Mesenchymal stem cell (in vitro differentiated cells and primary cell): ENCODE measurements at regions not wholly inside any gene's neighbourhood (a gene's known extent, or its start where the extent isn't known, plus 50 kb on each side); places are given as distances from the start of the nearest gene placed in this dataset.

Experiments
- DNase-seq: peaks from one replicate; pipeline ENCODE4 v3.0.0-alpha.2; 2013
- H2AFZ ChIP-seq: one replicate; pipeline ENCODE4 v1.6.1; 2013; ENCODE audit warnings: low read depth, mild to moderate bottlenecking, control low read depth, inconsistent platforms, low read length, moderate library complexity
- H2AK5ac ChIP-seq: 2 replicates; pipeline ENCODE4 v1.6.1; 2013; ENCODE audit warnings: low read length, moderate library complexity, mild to moderate bottlenecking, inconsistent platforms; ENCODE audit not compliant: severe bottlenecking
- H2BK120ac ChIP-seq: one replicate; pipeline ENCODE4 v1.6.1; 2013; ENCODE audit warnings: low read depth, mild to moderate bottlenecking, inconsistent platforms, low read length, moderate library complexity
- H2BK12ac ChIP-seq, 2 experiments: one replicate each; pipeline ENCODE4 v1.6.1; 2013; ENCODE audit warnings: inconsistent platforms in 2 of 2, low read length in 2 of 2, mild to moderate bottlenecking in 2 of 2, moderate library complexity in 2 of 2, control low read depth in 1 of 2
- H2BK15ac ChIP-seq: one replicate; pipeline ENCODE4 v1.6.1; 2013; ENCODE audit warnings: mild to moderate bottlenecking, low read depth, inconsistent platforms; ENCODE audit not compliant: poor library complexity, severe bottlenecking
- H2BK5ac ChIP-seq: 2 replicates; pipeline ENCODE4 v1.6.1; 2013; ENCODE audit warnings: low read depth, mild to moderate bottlenecking, low read length, control low read depth, inconsistent platforms; ENCODE audit not compliant: poor library complexity, severe bottlenecking
- H3K14ac ChIP-seq, 2 experiments: one replicate each; pipeline ENCODE4 v1.6.1; 2013; ENCODE audit warnings: inconsistent platforms in 2 of 2, low read length in 2 of 2, control low read depth in 1 of 2, mild to moderate bottlenecking in 1 of 2, moderate library complexity in 1 of 2
- H3K18ac ChIP-seq, 2 experiments: one replicate each; pipeline ENCODE4 v1.6.1; 2013; ENCODE audit warnings: inconsistent platforms in 2 of 2, low read length in 2 of 2, control low read depth in 1 of 2, low read depth in 1 of 2, mild to moderate bottlenecking in 1 of 2
- H3K23ac ChIP-seq, 2 experiments: one replicate each; pipeline ENCODE4 v1.6.1; 2013; ENCODE audit warnings: inconsistent platforms in 2 of 2, low read length in 2 of 2, mild to moderate bottlenecking in 2 of 2, moderate library complexity in 2 of 2, control low read depth in 1 of 2
- H3K27ac ChIP-seq: 2 replicates; pipeline ENCODE4 v1.5.1; 2013; ENCODE audit warnings: mild to moderate bottlenecking, moderate library complexity, low read length, control low read depth, inconsistent platforms; ENCODE audit not compliant: poor library complexity, severe bottlenecking
- H3K27me3 ChIP-seq, 2 experiments: 2 replicates each; pipeline versions ENCODE4 v1.6.1 to v1.7.0; 2013; ENCODE audit warnings: low read length in 2 of 2, mild to moderate bottlenecking in 2 of 2, moderate library complexity in 2 of 2, control low read depth in 1 of 2, inconsistent platforms in 1 of 2; ENCODE audit not compliant: control insufficient read depth in 1 of 2, insufficient read depth in 1 of 2
- H3K36me3 ChIP-seq, 2 experiments: 2 replicates each; pipeline versions ENCODE4 v1.6.1 to v1.7.0; 2013; ENCODE audit warnings: low read length in 2 of 2, control low read depth in 1 of 2, inconsistent platforms in 1 of 2, low read depth in 1 of 2, mild to moderate bottlenecking in 1 of 2; ENCODE audit not compliant: insufficient read depth in 2 of 2, control insufficient read depth in 1 of 2
- H3K4ac ChIP-seq, 2 experiments: one replicate each; pipeline ENCODE4 v1.6.1; 2013; ENCODE audit warnings: inconsistent platforms in 2 of 2, low read length in 2 of 2, mild to moderate bottlenecking in 2 of 2, moderate library complexity in 2 of 2, control low read depth in 1 of 2, low read depth in 1 of 2
- H3K4me1 ChIP-seq: 2 replicates; pipeline ENCODE4 v1.6.1; 2013; ENCODE audit warnings: low read depth, low read length, control low read depth; ENCODE audit not compliant: control insufficient read depth, insufficient read depth
- H3K4me2 ChIP-seq: 2 replicates; pipeline ENCODE4 v1.6.1; 2013; ENCODE audit warnings: low read length, mild to moderate bottlenecking, inconsistent platforms; ENCODE audit not compliant: poor library complexity, severe bottlenecking
- H3K4me3 ChIP-seq, 2 experiments: 2 replicates each; pipeline versions ENCODE4 v1.5.1 to v1.7.0; 2013; ENCODE audit warnings: low read length in 2 of 2, mild to moderate bottlenecking in 2 of 2, control low read depth in 1 of 2, low read depth in 1 of 2; ENCODE audit not compliant: insufficient read depth in 1 of 2
- H3K79me1 ChIP-seq: replicated peaks from 2 replicates; pipeline ENCODE4 v1.6.1; 2013; ENCODE audit warnings: mild to moderate bottlenecking, control low read depth, low read length, inconsistent platforms; ENCODE audit not compliant: poor library complexity, severe bottlenecking
- H3K9ac ChIP-seq: 2 replicates; pipeline ENCODE4 v1.7.0; 2013; ENCODE audit warnings: mild to moderate bottlenecking, low read length, moderate library complexity
- H3K9me3 ChIP-seq: 2 replicates; pipeline ENCODE4 v1.7.0; 2013; ENCODE audit warnings: mild to moderate bottlenecking, low read length; ENCODE audit not compliant: control insufficient read depth
- H4K8ac ChIP-seq: one replicate; pipeline ENCODE4 v1.6.1; 2013; ENCODE audit warnings: inconsistent platforms, mild to moderate bottlenecking, low read length, moderate library complexity
- H4K91ac ChIP-seq: one replicate; pipeline ENCODE4 v1.6.1; 2013; ENCODE audit warnings: mild to moderate bottlenecking, low read length, inconsistent platforms
- WGBS: methylation state at CpG from one replicate; pipeline ENCODE4 v1.1.7; 2013; ENCODE audit warnings: mixed read lengths; 5-methylcytosine and 5-hydroxymethylcytosine counted together

DNA sequence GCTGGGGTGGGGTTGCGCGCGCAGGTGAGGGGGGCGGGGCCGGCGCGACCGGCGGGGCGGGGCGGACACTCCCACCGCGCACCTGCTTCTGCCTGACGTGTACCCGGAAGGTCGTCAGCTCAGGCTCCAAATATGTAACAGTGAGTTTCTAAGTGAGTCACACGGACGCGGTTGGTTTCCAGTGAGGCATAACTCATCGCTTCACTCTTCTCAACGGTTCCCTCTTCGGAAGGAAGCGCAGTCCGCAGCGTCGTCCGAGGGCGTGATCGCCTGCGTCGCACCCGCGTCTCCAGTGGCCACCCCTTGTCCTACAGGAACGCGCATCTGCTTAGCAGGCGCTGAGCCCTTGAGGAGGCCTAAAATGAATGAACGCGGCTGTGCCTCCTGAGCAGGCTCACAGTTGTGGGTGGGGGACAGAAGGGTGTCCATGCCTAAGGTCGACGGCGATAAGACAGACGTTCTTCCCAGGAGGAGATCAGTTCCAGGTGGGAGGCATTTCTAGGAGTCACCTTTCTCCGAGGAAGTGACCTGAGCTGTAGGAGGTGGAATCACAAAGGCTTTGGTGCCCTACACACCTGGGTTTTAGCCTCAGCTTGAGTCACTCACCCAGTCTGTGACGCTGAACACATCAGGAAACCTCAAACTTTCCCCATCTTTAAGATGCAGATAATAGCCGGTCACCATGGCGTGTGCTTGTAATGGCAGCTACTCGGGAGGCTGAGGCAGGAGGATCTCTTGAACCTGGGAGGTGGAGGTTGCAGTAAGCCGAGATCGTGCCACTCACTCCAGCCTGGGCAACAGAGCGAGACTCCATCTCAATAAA lies 50.9 kb upstream of the EZR start:
- H2AK5ac ChIP-seq, result no peak overlapping the region
- 65% methylated on average over 49 of the region's 50 CpGs for WGBS
- no peak overlapping the region for H2BK120ac ChIP-seq
- no peak overlapping the region for H2BK15ac ChIP-seq
- no peak overlapping the region for H3K4ac ChIP-seq
- H3K14ac ChIP-seq, result no peak overlapping the region
- peak; percentile 86 for DNase-seq
- H4K91ac ChIP-seq, result peak overlapping the region; percentile 57
- H3K79me1 ChIP-seq, result no peaks in the 10 kb centered on the region
- no peaks in the 10 kb centered on the region for H3K9me3 ChIP-seq
- H3K4me3 ChIP-seq, result peak overlapping the region; percentile 45 to 77
- peaks cover 0 to 15% of the 10 kb centered on the region in 2 experiments for H3K27me3 ChIP-seq
- no peak overlapping the region for H2AFZ ChIP-seq
- no peak overlapping the region for H2BK5ac ChIP-seq
- peaks cover 8% of the 10 kb centered on the region for H3K4me1 ChIP-seq
- peak overlapping the region; percentile 1 to 22 for H3K18ac ChIP-seq
- peak overlapping the region; percentile 5 for H3K27ac ChIP-seq
- H3K9ac ChIP-seq, result peak overlapping the region; percentile 76
- peak overlapping the region; percentile 9 for H3K4me2 ChIP-seq
- H3K23ac ChIP-seq, result no peak overlapping the region
- H4K8ac ChIP-seq, result peak overlapping the region; percentile 79
- H2BK12ac ChIP-seq, result no peak overlapping the region
- no peaks in the 10 kb centered on the region for H3K36me3 ChIP-seq

DNA sequence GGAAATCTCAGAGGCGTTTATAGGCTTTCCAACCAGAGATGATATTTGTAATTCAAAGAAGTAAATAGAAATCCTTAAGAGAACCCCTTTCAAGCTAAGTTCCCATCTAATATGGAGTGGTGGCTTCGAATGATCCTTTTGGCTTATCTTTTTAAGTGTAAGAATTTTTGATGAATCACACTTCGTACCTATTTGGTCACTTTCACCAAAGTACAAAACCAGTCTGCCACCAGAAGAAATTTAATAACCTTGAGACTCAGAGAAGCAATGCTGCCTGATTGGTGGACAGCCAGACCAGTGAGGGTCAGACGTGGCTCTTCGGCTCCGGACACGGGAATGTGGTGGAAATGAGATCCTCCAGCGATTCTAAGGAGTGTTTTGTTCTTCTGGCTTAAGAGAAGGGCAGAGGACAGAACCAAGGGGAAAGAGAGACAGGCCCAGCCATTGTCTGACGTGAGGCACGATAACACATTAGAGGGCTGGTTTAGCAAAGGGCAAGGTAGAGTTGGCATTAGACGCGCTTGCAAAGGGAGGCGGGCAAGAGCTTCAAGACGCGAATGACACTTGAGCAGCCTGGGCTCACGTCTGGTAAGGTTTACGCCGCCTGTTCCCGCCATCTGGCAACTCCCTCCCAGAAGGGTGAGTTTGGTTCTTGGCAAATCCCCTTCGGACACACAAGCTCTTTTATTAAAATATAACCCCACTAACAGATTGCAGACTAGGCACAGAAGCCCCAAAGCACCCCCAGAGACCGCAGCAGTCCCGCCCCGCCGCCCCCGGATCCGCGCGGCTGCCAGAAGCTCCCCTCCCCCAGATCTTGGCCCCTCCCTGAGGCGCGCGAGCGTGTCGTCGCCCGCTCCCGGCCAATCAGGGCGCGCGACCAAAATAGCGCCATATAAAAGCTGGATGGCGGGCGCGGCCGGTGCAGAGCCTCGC lies 50.0 kb upstream of the EZR start:
- Histone ChIP-seq H4K91ac (no peak overlapping the region), H3K14ac (no peak overlapping the region), H2BK120ac (no peak overlapping the region), H2BK12ac (no peak overlapping the region), H3K4me2 (no peak overlapping the region), H2BK15ac (peak overlapping the region; percentile 44), H3K27me3 (peaks cover 0 to 24% of the 10 kb centered on the region in 2 experiments), H3K4me1 (peaks cover 11% of the 10 kb centered on the region), H2AFZ (no peak overlapping the region), H3K9me3 (no peaks in the 10 kb centered on the region), H2BK5ac (no peak overlapping the region), H3K27ac (peak overlapping the region; percentile 19), H3K18ac (peak overlapping the region in 1 of 2 experiments; percentile 62), H3K4ac (peak overlapping the region in 1 of 2 experiments; percentile 24), H2AK5ac (peak overlapping the region; percentile 71), H3K79me1 (no peaks in the 10 kb centered on the region), H3K23ac (no peak overlapping the region), H3K9ac (peak overlapping the region; percentile 69), H3K4me3 (peak overlapping the region in 1 of 2 experiments; percentile 77), H3K36me3 (no peaks in the 10 kb centered on the region), H4K8ac (peak overlapping the region; percentile 45)
- DNase-seq, result no peak
- 67% methylated on average over 43 of the region's 45 CpGs for WGBS
